Ascending aorta (tissue), 2 donors: ENCODE measurements at regions not wholly inside any gene's neighbourhood (a gene's known extent, or its start where the extent isn't known, plus 50 kb on each side); places are given as distances from the start of the nearest gene placed in this dataset.

Experiments
- DNase-seq, 2 donors: peaks; one replicate each; pipeline ENCODE4 v3.0.0-alpha.2; 2019; ENCODE audit warnings: low spot score in 2 of 2
- H3K27ac ChIP-seq, 2 donors: fragments of 200-600 bp; sonication (generic); one replicate each; pipeline ENCODE4 v1.5.1; 2016 to 2017; ENCODE audit warnings: mild to moderate bottlenecking in 1 of 2
- H3K27me3 ChIP-seq: fragments of 200-600 bp; sonication (generic); one replicate; pipeline ENCODE4 v1.5.1; 2017
- H3K36me3 ChIP-seq, 2 donors: fragments of 200-600 bp; sonication (generic); one replicate each; pipeline ENCODE4 v1.5.1; 2016
- H3K4me1 ChIP-seq, 2 donors: fragments of 200-600 bp; sonication (generic); one replicate each; pipeline ENCODE4 v1.5.1; 2016 to 2017; ENCODE audit warnings: mild to moderate bottlenecking in 1 of 2
- H3K4me3 ChIP-seq, 2 donors: fragments of 200-600 bp; sonication (generic); one replicate each; pipeline ENCODE4 v1.5.1; 2016 to 2017; ENCODE audit warnings: mild to moderate bottlenecking in 1 of 2
- H3K9me3 ChIP-seq, 2 donors: fragments of 200-600 bp; sonication (generic); one replicate each; pipeline ENCODE4 v1.5.1; 2016
- intact Hi-C: fragments of 100-400 bp; cut with DNase I; formaldehyde crosslinking; loops from one replicate; pipeline ENCODE4 v1.15.1; 2023
- TF ChIP-seq, protein P1 (sequence below), 3 experiments: fragments of 200-600 bp in 2 of 3; fragments of 450-650 bp in 1 of 3; sonication (generic) in 2 of 3; IDR thresholded peaks; one replicate each; pipeline ENCODE4 v1.5.1; 2016 to 2019; ENCODE audit warnings: antibody characterized with exemption in 3 of 3, mild to moderate bottlenecking in 1 of 3, moderate library complexity in 1 of 3

DNA sequence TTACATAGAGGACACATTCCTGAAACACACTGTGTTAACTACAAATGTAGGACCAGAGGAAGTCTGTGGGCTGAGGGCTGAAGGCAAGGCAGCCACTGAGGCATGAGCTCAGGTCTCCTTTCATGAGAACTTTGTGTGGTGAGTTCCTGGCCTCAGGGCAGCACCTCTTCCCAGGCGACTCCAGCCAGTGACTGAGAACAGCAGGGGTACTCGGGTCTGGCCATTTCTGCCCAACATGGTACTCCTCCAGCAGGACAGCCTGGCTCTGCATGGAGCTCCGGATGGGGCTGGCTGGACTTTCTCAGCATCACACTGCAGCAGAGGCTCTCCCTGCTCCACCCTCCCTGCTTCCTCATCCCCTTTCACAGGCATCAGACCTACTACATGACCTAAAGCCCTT is 125.5 kb upstream of the SPATS2L start:
- no peaks in the 10 kb centered on the region for H3K9me3 ChIP-seq
- no peaks in the 10 kb centered on the region for H3K36me3 ChIP-seq
- TF ChIP-seq, protein P1, sequence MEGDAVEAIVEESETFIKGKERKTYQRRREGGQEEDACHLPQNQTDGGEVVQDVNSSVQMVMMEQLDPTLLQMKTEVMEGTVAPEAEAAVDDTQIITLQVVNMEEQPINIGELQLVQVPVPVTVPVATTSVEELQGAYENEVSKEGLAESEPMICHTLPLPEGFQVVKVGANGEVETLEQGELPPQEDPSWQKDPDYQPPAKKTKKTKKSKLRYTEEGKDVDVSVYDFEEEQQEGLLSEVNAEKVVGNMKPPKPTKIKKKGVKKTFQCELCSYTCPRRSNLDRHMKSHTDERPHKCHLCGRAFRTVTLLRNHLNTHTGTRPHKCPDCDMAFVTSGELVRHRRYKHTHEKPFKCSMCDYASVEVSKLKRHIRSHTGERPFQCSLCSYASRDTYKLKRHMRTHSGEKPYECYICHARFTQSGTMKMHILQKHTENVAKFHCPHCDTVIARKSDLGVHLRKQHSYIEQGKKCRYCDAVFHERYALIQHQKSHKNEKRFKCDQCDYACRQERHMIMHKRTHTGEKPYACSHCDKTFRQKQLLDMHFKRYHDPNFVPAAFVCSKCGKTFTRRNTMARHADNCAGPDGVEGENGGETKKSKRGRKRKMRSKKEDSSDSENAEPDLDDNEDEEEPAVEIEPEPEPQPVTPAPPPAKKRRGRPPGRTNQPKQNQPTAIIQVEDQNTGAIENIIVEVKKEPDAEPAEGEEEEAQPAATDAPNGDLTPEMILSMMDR (IDR thresholded peaks at IDR 0.05), result no peak
- H3K4me3 ChIP-seq, result no peak overlapping the region
- intact Hi-C loops, result no loop called here
- H3K4me1 ChIP-seq, result no peaks in the 10 kb centered on the region
- H3K27me3 ChIP-seq, result no peaks in the 10 kb centered on the region
- H3K27ac ChIP-seq, result no peak overlapping the region
- DNase-seq, result no peak

DNA sequence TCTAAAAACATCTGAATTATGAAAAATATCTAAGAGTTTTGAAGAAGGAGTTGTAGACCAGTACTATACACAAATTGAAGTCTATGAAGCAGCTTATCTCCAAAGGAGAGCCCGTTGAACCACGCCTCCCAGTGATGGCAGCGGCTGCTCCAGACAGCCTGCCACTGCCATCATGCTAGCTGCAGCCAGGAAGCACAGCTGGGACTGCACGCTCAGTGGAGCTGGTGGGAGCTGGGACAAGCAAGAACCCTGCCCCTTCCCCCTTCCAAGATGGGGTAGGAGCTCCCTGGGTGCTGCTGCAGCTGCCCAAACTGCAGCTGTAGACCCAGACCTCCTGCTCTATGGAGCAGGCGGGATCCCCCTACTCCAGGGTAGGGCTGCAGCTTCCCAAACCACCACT is 124.7 kb upstream of the SPATS2L start:
- no peaks in the 10 kb centered on the region for H3K4me1 ChIP-seq
- no peaks in the 10 kb centered on the region for H3K9me3 ChIP-seq
- DNase-seq, result no peak
- no peak overlapping the region for H3K4me3 ChIP-seq
- TF ChIP-seq, protein P1 (IDR thresholded peaks at IDR 0.05), result no peak
- intact Hi-C loops, result no loop called here
- H3K27ac ChIP-seq, result no peak overlapping the region
- no peaks in the 10 kb centered on the region for H3K27me3 ChIP-seq
- H3K36me3 ChIP-seq, result no peaks in the 10 kb centered on the region

DNA sequence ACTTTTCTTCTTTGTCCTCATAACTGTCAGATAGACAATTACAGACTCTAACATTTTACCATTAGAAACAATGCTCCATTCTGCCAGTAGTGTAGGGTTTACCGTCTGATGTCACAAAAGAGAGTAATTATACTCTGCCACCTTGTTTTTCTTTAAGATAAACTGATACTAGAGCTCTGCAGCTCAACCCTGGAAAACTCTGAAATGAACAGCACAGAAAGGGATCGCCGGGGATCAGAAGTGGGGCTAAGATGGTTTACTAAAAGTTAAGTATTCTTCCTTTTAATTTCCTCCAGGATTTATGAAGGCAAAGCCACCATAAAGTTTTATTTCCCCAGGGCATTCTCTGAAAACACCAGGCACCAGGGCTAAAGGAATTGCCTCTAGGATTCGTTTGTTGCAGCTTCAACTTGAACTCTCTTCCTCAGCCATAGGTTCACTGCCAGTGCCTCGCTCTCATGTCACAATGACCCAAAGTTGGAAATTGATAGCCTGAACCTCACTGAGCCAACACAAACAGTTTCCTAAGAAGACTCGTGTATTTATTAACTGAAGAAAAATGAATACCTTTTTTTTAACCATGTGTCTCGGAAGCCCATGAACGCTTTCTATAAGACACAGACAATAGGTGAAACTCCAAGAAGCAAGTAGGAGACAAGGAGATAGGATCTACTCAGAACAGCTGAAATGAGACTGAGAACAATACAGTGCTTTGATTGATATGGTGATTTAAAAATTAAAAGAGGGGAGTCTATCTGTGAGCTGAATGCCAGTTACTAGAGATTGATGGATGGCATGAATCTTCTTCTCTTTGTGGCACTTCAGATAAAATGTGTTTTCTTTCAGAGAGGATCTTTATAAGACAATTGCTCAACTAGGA is 121.5 kb upstream of the SPATS2L start:
- H3K27ac ChIP-seq, result no peak overlapping the region
- H3K9me3 ChIP-seq, result no peaks in the 10 kb centered on the region
- TF ChIP-seq, protein P1 (IDR thresholded peaks at IDR 0.05), result no peak
- H3K4me3 ChIP-seq, result no peak overlapping the region
- H3K4me1 ChIP-seq, result no peaks in the 10 kb centered on the region
- no peaks in the 10 kb centered on the region for H3K27me3 ChIP-seq
- intact Hi-C loops, result no loop called here
- H3K36me3 ChIP-seq, result no peaks in the 10 kb centered on the region
- no peak for DNase-seq

DNA sequence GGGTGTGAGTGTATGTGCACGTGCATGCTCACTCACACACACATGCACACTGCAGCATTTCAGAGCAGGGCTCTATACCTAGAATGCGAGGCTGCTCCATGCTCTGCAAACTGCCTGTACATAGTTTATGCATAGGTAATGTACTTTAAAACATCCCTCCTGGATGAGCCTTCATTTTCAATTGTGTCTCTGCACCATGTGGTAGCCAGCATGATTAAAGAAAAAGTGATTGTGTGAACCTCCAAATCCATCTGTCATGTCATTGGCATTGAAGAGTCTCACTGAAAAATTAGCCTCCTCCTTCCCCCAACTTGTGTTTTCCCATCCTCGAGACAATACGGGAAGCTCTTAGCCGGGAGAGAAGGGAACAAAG is 120.9 kb upstream of the SPATS2L start:
- Histone ChIP-seq H3K27me3 (no peaks in the 10 kb centered on the region), H3K4me1 (no peaks in the 10 kb centered on the region), H3K36me3 (no peaks in the 10 kb centered on the region), H3K9me3 (no peaks in the 10 kb centered on the region), H3K4me3 (no peak overlapping the region), H3K27ac (no peak overlapping the region)
- no peak for DNase-seq
- TF ChIP-seq, protein P1 (IDR thresholded peaks at IDR 0.05), result no peak
- intact Hi-C loops, result no loop called here

DNA sequence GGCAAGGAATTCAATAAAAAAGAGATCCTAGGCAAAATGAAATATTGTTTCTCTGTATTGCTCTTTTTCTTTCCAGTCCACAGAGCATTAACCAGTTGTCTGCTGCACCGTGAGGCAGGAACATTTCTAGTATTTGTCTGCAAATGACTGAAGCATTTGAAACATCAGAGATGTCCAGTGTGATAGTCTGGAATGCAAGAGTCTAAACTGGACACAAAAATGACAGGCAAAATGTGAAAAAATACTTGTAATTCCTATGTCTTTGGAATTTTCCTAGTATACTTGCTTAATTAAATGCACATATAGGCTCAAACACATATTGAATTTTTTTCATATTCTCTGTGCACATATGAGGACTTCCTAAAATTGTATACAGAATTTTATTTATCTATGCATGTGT is 120.5 kb upstream of the SPATS2L start:
- no peaks in the 10 kb centered on the region for H3K36me3 ChIP-seq

More for the DNA sequence above, 120.5 kb upstream of the SPATS2L start:
- H3K27ac ChIP-seq, result no peak overlapping the region
- no peak overlapping the region for H3K4me3 ChIP-seq
- TF ChIP-seq, protein P1 (IDR thresholded peaks at IDR 0.05), result no peak
- H3K4me1 ChIP-seq, result no peaks in the 10 kb centered on the region
- no peaks in the 10 kb centered on the region for H3K27me3 ChIP-seq
- intact Hi-C loops, result no loop called here
- no peaks in the 10 kb centered on the region for H3K9me3 ChIP-seq
- DNase-seq, result no peak
